Astrocyte of the cerebellum (primary cell): ENCODE measurements at regions not wholly inside any gene's neighbourhood (a gene's known extent, or its start where the extent isn't known, plus 50 kb on each side); places are given as distances from the start of the nearest gene placed in this dataset.
"Not testable (repeated sequence)": the region's sequence is repeated elsewhere in the genome, so short reads cannot be mapped to it uniquely, and the experiment has no call there.

Experiments
- DNase-seq: peaks from one replicate; pipeline ENCODE4 v3.0.0-alpha.2; 2011; ENCODE audit warnings: low read depth
- H3K4me3 ChIP-seq: 2 replicates; pipeline ENCODE4 v1.5.1; 2011; ENCODE audit warnings: mild to moderate bottlenecking, low read depth, low read length, moderate library complexity
- in situ Hi-C: cut with HindIII; loops from 2 replicates; pipeline ENCODE4 v1.10.0; 2017; ENCODE audit warnings: low sequenced_read_pairs
- TF ChIP-seq, protein P1 (sequence below): IDR thresholded peaks from 2 replicates; pipeline ENCODE4 v1.5.1; 2012; ENCODE audit warnings: low read length, low read depth, moderate library complexity, mild to moderate bottlenecking; ENCODE audit errors: missing control alignments

DNA sequence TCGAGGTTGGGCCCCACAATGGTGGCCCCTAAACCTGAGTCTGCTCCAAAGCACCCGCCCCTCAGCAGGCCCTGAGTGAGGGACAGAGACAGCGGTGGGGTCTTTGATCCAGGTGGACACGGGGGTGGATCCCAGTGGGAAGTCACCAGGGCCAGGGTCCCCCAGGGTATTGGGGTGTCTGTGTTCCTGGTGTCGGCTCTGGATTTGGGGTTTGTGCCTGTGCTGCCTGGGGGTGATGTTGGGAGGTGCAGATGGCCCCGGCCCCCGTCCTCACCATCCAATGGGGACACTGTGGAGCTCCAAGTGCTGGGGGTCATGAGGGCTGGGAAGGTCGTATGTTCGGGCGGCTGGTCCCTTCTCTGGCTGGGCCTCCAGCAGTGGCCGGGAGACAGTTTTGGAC, 354.2 kb downstream of the TMEM121 start:
- TF ChIP-seq, protein P1, sequence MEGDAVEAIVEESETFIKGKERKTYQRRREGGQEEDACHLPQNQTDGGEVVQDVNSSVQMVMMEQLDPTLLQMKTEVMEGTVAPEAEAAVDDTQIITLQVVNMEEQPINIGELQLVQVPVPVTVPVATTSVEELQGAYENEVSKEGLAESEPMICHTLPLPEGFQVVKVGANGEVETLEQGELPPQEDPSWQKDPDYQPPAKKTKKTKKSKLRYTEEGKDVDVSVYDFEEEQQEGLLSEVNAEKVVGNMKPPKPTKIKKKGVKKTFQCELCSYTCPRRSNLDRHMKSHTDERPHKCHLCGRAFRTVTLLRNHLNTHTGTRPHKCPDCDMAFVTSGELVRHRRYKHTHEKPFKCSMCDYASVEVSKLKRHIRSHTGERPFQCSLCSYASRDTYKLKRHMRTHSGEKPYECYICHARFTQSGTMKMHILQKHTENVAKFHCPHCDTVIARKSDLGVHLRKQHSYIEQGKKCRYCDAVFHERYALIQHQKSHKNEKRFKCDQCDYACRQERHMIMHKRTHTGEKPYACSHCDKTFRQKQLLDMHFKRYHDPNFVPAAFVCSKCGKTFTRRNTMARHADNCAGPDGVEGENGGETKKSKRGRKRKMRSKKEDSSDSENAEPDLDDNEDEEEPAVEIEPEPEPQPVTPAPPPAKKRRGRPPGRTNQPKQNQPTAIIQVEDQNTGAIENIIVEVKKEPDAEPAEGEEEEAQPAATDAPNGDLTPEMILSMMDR, result no peak
- in situ Hi-C loops, result no loop called here
- no peak for DNase-seq

DNA sequence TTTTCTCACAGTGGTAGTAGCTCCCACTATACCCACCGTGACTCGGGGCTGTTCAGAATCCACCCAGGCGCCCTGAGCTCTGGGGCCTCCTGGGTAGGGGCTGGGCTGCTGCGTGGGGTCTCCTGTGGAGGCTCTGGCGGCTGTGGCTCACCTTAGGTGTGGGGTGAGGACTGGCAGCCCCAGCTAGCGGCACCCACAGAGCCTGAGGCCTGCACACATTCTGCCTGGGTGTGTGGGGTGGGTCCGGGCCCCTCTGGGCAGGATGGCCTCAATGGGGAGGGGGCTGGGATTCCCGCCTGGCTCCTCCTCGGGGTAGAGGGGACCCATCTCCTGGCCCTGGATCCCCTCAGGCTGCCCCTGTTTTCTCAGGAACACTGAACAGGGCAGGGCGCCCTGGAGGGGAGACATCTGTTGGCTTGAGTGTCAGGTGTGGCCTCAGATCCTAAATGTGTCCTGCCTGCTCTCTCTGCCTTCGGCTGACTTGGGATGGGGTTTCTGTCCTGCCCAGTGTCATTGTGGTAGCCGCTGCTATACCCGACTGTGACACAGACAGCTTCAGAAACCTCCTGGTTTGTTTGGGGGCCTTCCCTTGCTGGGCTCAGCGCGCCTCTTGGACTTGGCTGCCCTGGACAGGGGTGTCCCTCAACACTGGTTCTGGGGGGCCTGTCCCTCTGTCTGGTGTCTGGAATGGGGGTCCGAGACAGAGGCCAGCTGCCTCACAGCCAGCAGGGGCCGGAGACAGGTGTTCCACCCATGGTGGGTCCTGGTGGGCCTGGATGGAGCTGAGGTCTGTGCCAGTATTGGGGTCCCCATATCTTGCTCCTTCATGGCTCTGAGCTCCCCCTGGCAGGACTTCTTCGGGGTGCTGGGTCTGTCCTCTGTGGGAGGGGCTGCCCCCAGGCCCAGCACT, 354.9 kb downstream of the TMEM121 start:
- DNase-seq, result no peak
- H3K4me3 ChIP-seq, result no peak overlapping the region
- TF ChIP-seq, protein P1, result no peak
- in situ Hi-C loops, result no loop called here

More for the DNA sequence above, 354.2 kb downstream of the TMEM121 start:
- H3K4me3 ChIP-seq, result no peak overlapping the region

DNA sequence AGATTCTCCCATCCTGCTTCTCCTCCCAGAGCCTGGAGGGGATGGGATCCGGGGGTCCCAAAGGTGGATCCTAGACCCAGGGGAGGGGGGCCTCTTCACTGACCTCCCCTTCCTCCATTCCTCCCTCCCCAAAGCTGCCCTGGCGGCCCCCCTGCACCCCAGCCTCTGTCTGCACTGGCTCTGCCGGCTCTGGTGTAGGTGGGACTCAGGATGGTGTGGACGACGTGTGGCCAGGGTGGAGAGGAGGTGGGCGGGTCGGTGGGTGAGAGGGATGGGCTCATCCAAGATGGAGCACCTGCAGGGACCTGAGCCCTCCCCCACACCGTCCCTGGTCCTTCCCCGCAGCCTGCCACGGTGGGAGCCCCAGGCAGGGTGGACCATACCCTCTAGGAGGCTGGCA, 355.6 kb downstream of the TMEM121 start:
- H3K4me3 ChIP-seq, DNase-seq, in situ Hi-C loops: not testable (repeated sequence)

DNA sequence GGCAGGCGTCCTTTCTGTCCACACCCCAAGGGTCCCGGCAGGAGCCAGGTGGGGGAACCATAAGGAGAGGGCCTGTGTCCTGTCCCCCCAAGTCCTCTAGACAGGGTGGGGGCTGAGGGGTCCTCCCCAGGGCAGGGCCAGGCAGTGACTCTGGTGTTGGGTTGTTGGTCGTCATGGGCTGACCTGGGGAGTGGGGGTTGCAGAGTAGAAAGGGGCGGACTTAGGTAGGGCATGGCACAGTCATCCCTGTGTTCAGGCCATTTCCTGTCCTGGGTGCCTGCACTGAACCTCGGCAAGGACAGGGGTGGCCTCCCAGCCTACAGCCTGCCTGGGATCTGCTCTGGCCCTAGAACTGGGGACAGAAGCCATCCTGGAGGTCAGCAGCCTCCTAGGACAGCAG, 356.2 kb downstream of the TMEM121 start:
- in situ Hi-C loops, result no loop called here
- no peak for DNase-seq
- no peak overlapping the region for H3K4me3 ChIP-seq
- TF ChIP-seq, protein P1, result no peak

DNA sequence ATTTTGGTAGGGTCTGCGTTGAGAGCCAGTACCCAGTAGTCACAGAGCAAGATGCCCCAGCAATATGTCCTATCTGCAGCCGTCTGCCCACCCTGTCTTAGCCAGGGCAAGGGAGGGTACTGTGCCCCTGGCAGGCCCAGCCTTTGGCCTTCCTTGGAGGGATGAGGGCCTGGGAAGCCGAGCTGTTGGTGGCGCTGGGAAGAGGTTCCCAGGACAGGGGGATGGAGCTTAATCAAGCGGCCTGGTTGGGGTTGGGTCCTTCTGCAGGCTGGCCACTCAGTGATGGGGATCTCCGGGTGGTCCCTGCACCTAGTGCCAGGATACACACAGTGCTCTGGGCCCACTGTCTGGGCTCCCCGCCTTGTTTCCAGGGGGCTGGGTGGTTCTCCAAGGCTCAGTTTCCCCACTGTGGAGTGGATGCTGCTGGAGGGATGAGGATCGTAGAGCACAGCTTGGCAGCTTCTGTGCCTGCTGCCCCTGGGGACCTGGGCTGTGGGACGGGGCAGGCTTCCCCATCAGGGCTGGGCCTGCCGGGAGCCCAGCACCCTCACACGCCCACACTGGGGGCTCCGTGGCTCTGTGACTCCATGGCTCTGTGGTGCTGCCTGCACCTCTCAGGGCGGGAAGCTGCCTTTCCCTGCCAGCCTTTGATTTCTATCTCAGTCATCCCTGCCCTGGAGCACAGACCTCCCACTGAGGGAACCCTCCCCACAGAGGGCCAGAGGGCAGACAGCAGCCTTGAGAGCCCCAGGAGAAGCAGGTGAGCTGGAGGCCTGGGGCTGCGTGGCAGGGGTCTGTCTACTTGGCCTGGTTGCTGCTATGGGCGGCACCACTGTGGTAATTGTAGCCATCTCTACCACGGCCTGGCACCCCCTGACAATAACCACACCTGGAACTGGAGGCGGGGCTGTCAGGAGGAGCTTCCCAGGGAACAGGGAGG, 357.0 kb downstream of the TMEM121 start:
- H3K4me3 ChIP-seq, result no peak overlapping the region
- TF ChIP-seq, protein P1, result no peak
- in situ Hi-C loops, result no loop called here
- DNase-seq, result no peak

DNA sequence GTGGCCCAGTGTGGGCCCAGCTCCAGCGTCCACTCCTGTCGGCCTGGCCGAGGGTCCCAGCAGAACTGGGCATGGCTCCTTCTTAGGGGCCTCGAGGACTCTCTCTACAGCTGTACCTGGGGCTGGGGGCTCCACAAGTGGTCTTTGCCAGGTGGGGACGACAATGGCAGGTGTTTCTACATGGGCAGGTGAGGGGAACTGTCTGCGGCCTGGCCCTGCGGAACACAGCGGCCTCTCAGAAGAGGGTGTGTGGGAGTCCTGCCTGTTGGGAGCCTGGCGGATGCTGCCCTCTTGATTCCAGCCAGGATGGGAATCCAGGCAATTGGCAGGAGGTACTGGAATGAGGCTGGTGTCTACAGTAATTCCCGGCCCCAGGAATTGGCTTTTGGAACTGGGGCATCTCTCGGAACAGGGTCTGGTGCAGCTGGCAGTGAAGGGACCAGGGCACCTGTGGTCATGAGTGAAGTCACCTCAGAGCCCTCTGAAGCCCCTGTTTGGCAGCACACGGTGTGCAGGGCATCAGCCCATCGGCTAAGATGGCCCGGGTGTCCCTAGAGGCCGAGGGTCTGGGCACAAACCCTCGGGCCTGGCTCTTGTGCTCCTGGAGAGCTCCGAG, 357.9 kb downstream of the TMEM121 start:
- H3K4me3 ChIP-seq, in situ Hi-C loops, DNase-seq: not testable (repeated sequence)

DNA sequence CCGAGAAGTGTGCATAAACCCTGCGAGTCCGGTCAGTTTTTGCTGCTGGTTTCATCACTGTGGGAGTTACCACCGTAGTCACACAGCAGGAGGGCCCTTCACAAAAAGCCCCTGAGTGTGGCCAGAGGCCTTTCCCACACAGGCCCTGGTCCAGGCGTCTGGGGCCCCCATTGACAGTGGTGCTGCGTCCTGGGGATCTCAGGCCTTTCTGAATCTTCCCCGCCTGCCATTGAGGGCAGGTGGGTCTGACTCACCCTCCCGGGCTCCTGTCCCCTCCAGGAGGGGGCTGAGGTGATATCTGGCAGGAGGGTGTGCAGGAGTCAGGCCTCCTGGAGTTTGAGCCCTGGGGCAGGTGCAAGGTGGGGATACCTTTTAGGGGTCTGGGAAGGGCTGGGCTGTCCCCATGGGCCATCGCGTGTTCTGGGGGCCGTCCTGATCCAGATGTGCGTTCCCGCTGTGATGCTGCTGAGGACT, 358.5 kb downstream of the TMEM121 start:
- no peak overlapping the region for H3K4me3 ChIP-seq
- TF ChIP-seq, protein P1, result no peak
- no peak for DNase-seq
- in situ Hi-C loops, result no loop called here
